ENCODE measurements at regions not wholly inside any gene's neighbourhood (a gene's known extent, or its start where the extent isn't known, plus 50 kb on each side); places are given as distances from the start of the nearest gene placed in this dataset.
"Not testable (repeated sequence)": the region's sequence is repeated elsewhere in the genome, so short reads cannot be mapped to it uniquely, and the experiment has no call there.

DNA sequence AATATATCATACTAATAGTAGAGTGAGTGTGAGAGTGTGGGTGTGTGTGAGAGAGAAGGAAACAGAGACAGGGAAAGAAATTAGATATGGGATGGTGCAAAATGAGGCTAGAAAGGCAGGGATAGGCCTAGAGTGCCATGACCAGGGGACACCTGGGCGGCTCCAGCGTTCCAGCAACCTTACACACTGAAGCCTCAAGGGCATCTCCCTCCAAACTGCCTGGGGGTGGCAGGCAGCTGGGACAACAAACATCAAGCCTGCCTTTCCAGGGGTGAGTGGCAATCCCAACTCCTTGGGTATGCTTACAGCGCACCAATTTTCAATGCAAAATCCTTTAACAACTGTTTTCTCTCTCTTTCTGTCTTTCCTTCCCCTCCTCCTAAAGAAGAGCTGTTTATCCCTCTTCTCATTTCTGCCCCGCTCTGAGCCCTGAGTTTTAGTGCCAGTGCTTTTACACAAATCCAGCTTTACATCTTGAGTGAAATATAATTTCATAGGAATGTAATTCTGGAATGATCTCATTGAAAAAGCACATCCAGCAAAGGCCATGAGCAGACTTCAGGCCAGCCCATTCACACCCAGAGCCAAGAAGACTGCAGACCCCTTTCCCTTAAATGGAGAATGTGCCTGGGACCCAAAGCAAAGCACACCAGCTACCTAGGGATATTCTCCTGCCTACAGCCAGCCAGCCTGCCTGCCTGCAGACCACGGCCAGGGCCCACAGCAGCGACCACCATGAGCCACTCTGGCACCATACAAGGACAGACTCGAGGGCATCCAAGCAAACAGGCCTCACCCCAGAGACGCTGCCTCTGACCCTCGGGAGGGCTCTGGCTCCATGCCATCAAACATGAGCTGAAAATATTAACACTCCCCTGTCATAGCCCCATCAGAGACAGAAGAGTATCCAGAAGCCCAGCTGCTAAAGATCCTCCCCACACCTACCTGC, 90.3 kb downstream of the RPL27A start:
- no peak for DNase-seq

DNA sequence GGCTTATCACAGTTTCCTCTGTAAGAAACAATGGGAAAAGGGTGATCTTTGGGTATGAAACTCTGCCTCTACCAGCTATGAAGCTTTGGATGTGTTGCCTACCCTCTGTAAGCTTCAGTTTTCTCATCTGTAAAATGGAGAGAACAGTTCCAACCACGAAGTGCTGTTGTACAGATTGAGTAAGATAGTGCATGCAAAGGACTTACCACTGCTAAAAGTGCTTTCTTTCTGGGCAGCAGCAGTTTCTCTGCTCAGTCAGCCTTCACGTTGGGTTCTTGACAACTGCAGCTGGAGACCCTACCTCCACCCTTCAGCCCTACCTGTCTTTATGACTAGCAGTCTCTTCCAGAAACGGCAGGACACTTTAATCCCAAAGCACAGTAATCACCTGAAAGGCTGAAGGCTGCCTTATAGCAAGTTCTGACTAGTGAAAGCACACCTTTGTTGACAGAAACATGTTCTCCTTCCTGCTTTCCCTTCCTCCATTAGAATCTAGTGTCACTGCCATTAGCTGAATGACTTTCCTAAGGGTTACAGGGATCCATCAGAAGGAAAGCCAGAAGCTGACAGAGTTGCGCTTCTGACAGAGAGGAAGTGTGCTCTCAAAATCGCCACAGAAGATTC, 91.4 kb downstream of the RPL27A start:
- DNase-seq = no peak

DNA sequence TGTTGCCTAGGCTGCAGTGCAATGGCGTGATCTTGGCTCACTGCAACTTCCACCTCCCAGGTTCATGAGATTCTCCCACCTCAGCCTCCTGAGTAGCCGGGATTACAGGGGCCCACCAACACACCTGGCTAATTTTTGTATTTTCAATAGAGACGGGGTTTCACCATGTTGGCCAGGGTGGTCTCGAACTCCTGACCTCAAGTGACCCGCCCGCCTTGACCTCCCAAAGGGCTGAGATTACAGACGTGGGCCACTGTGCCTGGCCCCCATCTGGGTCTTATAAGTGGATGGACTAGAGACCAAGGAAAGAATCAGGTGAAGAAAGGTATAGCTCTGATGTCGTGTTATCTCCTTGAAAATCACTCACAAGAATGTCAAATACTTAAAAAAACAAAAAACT, 92.3 kb downstream of the RPL27A start:
- DNase-seq = not testable (repeated sequence)

DNA sequence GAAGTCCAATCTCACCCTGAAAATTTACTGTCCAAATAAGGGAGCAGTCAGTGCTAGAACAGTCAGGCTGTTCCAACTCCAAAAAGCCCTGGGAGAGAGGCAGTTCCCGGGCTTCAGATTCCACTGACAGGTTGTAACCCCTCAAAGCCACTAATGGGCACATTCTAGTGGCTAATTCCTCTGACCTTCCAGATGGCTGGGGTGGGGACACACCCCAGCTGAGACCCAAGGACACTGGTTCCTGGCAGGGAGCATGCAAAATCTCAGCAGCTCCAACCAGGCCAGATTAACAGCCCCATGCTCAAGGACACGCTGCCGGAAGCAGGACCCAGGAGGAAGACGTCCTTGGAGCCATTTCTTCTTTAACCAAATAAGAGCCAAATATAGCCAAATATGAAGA, 92.7 kb downstream of the RPL27A start:
- no peak for DNase-seq

DNA sequence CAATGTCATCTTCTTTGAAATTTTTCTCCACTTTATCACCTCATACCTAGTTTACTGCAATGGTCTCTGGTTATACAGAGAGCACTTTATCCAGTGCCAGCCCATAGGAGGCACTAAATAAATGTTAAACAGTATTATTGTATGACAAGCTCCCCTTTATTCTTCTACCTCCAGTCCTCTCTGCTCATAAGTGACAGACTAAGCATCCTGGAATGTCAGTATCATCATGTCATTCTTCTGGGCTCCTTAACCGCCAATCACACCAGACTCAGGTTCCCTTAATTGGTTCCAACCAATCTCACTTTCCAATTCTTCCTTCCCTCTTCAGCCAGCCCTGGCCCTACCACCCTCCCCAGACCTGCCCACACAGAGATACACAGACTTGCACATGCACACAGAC, 93.1 kb downstream of the RPL27A start:
- no peak for DNase-seq

DNA sequence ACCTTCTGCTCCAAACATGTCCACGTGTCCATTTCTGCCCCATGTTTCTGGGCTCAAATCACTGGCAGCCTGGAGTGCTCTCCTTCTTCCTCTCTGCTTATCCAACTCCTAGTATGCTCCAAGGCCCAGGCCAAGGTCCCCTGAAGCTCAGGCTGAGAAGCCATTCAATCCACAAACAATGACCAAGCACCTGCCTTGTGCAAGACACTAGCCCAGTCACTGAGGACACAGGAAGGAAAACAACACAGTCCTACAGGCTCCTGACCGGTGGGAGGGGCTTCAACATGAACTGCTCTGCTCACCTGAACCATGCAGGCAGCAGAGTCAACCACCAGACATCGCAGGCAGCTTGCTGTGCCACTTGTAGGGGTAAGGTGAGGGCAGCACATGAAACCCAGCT, 93.6 kb downstream of the RPL27A start:
- DNase-seq = no peak

DNA sequence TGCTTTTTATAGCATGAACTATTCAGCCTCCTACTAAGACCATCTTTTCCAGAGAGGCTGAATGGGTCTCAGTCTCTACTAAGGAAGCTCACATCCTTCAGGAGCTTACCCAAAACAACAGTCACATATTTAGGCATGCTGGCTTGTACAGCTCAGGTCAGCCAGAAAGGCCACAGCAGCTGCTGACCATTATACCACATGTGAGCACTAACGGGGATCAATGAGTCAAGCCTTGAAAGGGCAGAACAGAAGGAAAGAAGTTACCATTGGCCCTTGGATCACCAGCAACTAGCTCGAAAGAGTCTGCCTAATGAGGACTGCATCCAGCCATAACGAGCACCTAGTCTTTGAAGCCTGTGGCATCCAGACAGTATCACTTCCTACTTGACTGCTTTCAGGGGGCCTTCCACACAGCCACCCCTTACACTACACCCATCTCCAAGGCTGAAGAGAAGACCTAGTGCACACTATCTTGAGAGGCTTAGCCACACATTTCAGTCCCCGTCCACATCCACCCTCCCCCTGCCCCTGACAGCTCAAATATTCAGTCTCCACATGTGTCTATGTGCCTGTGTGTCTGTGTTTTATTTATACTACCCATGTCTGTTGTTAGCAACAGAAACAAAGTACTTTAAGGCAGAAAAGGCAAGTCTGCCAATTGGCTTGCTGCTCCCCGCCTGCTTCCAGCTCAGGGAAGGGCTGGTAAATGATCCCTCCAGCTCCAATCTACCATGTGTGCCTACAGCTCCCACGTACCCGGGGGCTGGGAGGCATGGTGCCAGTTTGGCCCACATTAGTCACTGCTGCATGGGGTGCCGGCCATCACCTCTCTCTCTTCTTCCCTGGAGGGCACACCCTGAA, 95.5 kb downstream of the RPL27A start:
- no peak for DNase-seq

DNA sequence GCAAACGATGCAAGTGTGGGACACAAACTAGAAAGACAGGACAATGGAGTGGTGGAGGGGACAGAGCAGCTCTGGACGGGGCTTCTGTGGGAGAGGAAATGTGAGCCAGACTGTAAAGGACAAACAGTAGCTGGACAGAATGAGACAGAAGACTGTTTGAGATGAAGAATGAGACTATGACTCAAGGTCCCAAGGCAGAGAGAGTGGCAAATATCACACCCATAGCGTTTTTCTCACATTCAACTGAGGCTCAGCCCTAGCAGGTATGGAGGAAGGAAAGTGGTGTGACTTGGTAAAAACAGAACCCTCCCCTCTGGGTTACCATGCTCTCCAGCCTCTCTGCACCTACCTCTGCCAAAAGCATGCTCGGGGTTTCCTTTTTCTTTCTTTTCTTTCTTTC, 96.5 kb downstream of the RPL27A start:
- no peak for DNase-seq

DNA sequence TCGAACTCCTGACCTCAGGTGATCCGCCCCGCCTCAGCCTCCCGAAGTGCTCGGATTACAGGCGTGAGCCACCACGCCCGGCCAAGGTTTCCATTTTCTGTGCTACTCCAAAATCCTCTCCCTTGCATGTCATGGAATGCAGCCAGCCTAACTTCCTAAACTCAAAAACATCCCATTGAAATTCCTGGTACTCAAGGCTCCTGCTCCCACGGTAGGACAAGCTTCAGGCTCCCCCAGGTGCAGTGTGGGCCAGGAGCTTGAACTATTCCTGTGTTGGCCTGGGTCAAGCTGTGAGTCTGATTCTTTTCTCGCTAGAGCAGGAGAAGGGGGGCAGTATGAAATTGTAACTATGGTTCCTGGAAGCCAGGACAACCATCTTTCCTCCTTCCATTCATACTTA, 97.1 kb downstream of the RPL27A start:
- DNase-seq = no peak

DNA sequence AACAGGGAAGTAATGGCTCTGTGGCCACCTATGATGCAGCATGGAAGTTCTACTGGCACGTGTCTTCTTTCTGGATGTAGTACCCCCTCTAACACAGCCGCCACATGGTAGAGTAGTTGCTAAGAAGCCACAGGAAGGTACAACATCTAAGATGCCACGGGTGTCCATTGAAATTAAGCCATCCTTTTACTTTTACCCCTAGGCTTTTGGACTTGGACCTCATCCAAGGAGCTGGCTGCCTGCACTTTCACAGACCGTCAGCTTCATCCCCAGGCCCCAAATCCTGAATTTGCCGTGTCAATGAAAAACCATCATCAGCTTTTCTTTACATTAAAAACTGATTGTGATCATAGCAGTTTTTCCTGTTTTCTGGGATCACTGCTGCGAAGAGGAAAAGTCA, 102.4 kb downstream of the RPL27A start:
- no peak for DNase-seq

DNA sequence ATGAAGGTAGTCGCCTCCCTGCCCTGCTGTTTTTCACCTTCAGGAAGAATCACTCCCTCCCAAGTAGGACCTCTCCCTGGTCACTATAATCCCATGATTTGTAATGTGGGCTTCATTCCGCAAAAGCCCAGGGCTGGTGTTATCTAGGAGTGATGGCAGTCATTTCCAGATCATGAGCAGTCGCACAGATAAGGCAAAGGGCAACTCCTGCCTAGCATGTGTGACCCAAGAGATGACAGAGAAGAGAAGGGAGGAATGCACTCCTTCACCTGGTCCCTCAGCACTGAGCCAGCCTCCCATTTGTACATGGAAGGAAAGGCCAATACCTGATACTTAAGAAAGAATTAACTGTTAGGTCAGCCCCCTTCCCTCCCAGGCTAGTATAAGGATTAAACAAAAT, 102.9 kb downstream of the RPL27A start:
- no peak for DNase-seq

DNA sequence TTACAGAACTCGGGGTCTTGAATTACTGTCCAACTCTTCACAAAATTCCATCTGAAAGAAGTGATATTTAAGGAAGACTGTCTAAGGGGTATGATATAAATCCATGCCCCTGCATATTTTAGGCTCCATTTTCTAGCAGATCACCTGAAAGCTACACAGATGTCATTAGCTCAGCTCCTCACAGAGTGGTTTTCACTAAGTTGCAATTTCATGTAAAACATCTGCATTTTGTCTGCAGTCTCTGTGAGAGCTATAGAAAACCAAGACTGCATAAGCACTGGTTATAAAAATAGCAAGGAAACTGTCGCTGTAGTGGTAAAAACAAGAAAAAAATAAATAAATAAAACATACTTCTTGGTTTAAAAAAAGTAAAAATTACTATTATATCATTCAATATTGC, 103.4 kb downstream of the RPL27A start:
- no peak for DNase-seq

DNA sequence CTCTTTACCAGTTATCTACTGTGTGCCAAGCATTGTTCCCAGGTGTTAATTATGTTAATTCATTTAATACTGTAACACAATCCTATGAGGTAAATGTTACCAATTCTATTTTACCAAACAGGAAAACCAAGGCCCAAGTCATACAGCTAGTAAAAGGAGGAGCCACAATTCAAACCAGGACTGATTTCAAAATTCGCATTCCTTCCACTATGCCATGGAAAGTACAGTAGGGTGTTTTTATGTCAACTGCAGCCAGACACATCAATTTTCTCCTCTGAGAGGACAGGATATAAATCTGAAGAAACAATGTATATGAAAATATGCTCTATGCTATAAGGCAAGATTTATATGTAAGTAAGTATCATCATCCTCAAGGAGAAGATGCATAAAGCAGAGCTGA, 104.3 kb downstream of the RPL27A start:
- no peak for DNase-seq

DNA sequence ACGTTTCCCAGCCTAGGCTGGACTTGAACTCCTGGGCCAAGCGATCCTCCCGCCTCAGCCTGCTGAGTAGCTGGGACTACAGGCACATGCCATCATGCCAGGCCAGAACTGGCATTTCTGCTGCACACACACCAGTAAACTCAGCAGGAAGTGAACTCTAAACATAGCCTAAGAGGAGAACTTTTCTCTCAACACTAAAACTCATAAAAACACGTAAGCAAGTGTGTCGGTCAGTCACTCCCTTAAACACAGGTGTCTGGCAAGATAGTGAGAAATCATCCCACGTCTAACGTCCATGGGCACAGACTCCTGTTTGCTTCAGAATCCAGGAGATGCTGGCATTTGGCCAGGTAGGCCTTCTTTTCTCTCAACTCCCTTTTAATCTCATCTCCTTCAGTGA, 104.8 kb downstream of the RPL27A start:
- DNase-seq = no peak

DNA sequence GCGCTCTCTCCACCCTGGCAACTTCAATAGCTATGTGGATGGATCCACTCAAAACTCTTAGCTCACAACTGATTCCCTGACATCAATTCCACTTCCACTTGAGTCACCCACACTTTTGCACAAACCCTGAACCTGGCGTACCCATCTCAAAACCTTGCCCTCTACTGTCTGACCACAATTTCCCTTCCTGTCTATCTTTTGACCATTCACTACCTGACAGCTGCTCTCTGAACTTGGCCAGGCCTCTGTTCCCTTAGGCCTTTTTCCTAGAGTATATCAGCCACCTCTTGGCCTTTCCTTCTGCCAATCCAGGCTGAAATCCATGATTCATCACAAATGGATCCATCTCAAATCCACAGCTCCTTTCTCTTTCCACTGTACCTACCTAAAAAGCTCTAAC, 106.0 kb downstream of the RPL27A start:
- no peak for DNase-seq

DNA sequence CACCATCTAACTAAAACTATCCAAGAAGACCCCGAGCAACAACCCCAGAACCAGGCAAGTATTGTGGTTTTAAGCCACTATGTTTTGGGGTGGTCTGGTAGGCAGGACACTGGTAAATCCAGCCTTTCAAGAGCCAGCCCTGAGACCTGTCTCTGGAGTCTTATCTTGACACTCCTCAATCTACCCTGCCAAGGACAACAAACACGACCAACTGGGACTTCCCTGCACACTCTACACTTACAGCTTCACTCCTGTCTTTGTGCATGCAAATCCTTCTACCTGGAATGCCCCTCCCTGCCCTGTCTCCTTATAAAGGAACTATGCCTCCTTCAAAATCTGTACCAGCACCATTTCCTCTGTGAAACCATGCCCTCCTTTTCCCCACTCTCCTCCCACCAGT, 107.3 kb downstream of the RPL27A start:
- DNase-seq = no peak

DNA sequence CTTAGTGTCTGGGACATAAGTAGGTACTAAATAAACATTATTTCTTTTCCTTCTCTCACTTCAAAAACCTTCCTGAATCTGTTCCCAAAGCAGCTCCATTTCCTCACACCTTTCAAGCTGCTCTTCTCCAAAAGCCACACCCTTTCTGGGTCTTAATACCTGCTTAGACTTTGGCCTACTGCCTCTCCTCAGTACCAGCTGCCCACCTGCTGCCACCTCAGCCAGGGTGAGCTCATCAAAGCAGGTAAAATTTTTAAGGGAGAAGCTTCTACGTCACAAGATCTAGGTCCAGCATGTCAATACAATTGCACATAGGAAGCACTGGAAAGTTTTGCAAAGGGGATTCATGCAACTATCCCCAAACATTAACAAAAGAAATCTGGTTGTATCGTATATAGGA, 108.4 kb downstream of the RPL27A start:
- DNase-seq = no peak

DNA sequence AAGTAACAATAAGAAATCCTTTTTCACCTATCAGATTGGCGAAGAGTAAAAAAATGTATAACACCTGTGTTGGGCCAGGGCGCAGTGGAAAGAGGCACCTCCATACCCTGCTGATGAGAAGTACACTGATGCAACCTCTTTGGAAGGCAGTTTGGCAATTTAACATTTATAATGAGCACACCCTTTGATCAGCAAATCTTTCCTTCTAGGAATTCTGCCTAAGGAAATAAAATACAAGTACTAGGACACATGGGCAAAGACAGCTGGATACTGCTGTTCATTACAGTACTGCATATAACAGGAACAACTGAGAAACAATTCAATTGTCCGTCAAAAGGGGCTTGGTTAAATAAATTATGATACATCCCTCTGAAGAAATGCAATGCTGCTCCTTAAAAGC, 110.1 kb downstream of the RPL27A start:
- DNase-seq = no peak

DNA sequence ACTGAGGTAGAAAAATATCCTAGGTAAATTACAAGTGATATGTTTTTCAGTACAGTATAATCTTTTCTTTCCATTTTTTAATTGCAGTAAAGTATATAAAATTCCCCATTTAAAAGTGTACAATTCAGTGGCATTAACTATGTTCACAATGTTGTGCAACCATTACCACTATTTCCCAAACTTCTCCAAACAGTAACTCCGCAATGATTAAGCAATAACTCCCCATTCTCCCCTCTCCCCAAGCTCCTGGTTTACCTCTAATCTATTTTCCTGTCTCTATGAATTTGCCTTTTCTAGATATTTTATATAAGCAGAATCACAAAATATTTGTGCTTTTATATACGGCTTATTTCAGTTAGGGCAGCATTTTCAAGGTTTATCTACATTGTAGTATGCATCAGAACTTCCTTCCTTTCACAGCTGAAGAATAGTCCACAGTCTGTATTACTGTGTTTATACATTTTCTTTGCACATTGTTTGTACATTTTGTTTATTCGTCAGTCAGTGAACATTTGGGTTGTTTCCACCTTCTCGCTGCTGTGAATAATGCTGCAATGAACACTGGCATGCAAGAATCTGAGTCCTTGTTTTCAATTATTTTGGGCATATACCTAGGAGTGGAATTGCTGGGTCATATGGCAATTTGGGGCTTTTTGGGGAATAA, 110.7 kb downstream of the RPL27A start:
- DNase-seq = no peak

DNA sequence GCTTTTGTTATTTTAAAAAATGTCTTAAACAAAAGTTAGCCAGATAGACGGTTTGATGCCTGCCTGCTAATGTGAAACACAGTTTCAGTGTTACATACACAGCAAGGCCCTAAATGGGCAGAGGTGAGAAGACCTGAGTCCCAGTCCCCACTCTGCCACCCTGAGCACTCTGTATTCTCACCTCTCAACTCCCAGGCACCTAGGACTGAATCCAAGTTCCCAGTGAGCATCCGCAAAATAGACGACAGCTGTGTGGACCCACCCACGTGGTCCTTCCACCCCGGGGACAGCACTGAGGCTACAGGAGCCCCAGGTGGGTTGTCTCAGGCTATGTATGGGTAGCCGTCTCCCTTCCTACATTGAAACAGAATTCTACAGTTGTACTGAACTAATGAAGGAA, 111.5 kb downstream of the RPL27A start:
- no peak for DNase-seq

DNA sequence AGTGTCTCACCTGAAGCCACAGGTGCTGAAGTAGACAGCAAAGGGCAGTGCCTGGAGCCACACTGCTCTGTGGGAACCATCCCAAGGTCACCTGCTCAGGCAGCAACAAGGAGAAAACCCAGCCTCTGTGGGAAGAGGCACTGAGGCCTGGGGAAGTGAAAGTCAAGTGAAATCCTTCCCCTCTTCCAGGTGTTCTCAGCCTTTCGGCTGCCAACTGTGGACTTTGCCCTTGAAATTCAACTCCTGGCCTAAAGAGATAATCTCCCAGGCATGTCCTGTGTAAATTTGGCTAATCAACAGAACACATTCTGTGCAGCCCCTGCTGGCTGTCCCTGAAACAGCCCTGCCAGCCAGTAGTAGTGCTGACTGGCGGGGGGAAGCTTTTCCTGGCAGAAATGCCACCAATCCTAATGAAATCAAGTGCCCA, 112.1 kb downstream of the RPL27A start:
- no peak for DNase-seq

DNA sequence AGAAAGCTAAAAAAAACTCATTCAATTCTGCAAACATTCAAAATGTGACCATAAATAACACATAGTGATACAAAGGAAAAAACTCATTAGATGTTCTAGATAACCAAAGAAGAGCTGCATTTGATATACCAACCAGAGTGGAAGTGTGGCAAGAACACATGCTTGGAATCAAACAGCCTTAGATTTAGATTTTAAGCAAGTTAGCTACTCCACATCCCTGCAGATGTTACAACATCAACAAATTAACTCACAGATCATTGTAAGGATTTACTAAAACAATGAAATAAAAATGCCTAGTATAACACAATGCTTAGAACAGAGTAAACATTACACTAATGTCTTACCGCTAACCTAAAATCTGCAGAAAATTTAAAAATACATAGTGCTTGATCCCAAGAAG, 114.0 kb upstream of the AKIP1 start:
- DNase-seq = no peak

DNA sequence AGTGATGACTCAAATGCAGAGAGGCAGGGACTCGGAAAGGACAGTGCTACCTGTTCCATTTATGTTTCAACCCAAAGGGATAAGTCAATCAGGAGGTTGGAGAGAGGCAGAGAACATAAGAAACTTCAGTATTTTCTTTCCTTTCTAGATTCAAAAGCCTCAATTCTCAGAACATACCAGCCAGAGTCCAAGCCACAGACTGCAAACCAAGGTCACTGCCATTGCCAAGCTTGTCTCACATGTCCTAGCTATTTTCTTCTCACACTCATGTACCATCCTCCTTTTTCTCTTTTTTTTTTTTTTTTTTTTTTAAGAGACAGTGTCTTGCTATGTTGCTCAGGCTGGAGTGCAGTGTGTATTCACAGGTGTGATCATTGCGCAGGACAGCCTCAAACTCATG, 111.7 kb upstream of the AKIP1 start:
- DNase-seq = no peak
